ENCODE measurements at regions not wholly inside any gene's neighbourhood (a gene's known extent, or its start where the extent isn't known, plus 50 kb on each side); places are given as distances from the start of the nearest gene placed in this dataset.

DNA sequence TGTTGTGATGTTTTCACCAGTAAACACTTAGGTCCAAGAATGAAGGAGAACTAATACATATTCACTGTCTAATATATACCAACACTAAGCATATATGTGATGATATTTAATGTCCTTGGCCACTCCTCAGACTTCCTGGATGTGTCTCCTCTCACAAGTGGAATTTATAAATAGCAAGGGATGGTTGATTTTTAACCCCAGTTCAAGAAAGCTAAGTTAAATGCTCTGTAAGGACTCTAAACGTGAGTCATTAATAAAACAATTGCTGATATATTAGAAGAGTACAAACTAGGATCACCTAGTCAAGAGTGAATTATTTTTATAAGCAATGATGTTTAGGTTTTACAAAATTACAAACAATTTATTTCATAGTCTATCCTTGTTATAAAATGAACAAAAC, 355.9 kb upstream of the TMEM229A start:
- TF ChIP-seq POLR2AphosphoS5 (IDR thresholded peaks at IDR 0.05): no peak
- TF ChIP-seq, protein P1, sequence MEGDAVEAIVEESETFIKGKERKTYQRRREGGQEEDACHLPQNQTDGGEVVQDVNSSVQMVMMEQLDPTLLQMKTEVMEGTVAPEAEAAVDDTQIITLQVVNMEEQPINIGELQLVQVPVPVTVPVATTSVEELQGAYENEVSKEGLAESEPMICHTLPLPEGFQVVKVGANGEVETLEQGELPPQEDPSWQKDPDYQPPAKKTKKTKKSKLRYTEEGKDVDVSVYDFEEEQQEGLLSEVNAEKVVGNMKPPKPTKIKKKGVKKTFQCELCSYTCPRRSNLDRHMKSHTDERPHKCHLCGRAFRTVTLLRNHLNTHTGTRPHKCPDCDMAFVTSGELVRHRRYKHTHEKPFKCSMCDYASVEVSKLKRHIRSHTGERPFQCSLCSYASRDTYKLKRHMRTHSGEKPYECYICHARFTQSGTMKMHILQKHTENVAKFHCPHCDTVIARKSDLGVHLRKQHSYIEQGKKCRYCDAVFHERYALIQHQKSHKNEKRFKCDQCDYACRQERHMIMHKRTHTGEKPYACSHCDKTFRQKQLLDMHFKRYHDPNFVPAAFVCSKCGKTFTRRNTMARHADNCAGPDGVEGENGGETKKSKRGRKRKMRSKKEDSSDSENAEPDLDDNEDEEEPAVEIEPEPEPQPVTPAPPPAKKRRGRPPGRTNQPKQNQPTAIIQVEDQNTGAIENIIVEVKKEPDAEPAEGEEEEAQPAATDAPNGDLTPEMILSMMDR (IDR thresholded peaks at IDR 0.05): no peak
